ENCODE measurements at regions not wholly inside any gene's neighbourhood (a gene's known extent, or its start where the extent isn't known, plus 50 kb on each side); places are given as distances from the start of the nearest gene placed in this dataset.

GRCh38 chrX:121231566-121232358, 184.4 kb downstream of the GLUD2 start:
- TF ChIP-seq POLR2A (IDR thresholded peaks at IDR 0.05), result no peak
- TF ChIP-seq CTCF (IDR thresholded peaks at IDR 0.05), result no peak
